ENCODE measurements at regions not wholly inside any gene's neighbourhood (a gene's known extent, or its start where the extent isn't known, plus 50 kb on each side); places are given as distances from the start of the nearest gene placed in this dataset.
A peak's percentile ranks its signal among the peaks of the same experiment; 100 is the strongest.
"Not testable (repeated sequence)": the region's sequence is repeated elsewhere in the genome, so short reads cannot be mapped to it uniquely, and the experiment has no call there.

GRCh38 chr1:120941066-120941465, 51.5 kb downstream of the PPIAL4A start:
- not testable (repeated sequence) for DNase-seq (ENCODE audit: low spot score)

DNA sequence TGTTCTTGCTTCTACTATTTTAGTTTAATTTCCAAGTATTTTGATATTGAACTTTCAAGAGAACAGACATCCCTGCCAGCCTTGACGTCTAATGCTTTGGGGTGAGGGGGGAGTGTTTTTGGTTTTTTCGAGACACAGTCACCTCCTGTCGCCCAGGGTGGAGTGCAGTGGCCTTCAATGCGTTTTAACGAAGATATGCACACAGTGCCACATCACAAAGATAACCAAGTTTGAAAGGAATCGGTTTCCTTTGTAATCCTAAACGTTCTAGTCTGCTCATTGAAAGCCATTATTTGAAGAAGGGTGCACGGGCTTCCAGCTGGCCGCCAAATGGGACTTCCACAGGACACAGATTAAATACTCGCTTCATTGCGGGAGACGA, 52.3 kb downstream of the PPIAL4A start:
- DNase-seq (ENCODE audit: low spot score): not testable (repeated sequence)

GRCh38 chr1:120942218-120942944, 52.8 kb downstream of the PPIAL4A start:
- DNase-seq (ENCODE audit: low spot score): peak; percentile 6

- DNase-seq (ENCODE audit: low spot score): not testable (repeated sequence)
Observed at GRCh38 chr1:120942945-120943319, 53.4 kb downstream of the PPIAL4A start.

DNA sequence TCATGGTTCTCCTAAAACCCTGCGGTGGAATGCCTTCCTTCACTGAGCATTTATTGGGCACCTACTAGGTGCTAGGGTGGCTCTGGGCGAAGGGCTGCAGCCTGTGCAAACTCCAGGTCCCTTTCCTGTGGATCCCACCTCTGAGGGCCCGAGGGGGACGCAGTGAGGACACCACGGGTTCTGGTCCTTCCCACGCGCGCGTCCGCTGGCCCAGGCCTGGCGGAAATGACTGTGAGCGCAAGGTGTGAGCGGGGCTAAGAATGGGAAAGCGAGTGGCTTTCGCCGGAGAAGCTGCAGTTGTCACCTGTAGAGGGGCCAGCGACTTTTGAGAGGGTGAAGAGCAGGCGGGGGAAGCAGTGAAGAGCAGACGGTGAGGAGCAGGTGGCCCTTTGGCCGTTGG, 55.1 kb downstream of the PPIAL4A start:
- not testable (repeated sequence) for DNase-seq (ENCODE audit: low spot score)

DNA sequence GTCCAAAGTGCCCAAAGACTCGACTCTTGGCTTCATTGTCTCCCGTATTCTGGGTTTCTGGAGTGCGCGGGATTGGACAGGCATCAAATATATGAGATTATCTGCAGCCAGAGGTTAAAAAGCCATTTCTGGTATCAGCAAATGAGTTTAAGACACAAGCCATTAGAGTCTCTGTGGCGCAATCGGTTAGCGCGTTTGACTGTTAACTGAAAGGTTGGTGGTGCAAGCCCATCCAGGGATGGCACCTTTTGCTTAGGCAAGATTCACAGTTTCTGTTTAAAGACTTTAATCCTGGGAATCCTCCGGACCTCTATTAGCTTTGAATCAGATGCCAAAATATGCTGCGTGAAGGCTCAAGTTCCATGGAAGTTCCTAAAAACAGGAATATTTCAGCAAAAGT, 55.6 kb downstream of the PPIAL4A start:
- DNase-seq (ENCODE audit: low spot score): not testable (repeated sequence)

GRCh38 chr1:120947114-120947513, 57.5 kb downstream of the PPIAL4A start:
- not testable (repeated sequence) for DNase-seq (ENCODE audit: low spot score)

- not testable (repeated sequence) for DNase-seq (ENCODE audit: low spot score)
Observed at GRCh38 chr1:120949724-120950123, 60.2 kb downstream of the PPIAL4A start.

DNA sequence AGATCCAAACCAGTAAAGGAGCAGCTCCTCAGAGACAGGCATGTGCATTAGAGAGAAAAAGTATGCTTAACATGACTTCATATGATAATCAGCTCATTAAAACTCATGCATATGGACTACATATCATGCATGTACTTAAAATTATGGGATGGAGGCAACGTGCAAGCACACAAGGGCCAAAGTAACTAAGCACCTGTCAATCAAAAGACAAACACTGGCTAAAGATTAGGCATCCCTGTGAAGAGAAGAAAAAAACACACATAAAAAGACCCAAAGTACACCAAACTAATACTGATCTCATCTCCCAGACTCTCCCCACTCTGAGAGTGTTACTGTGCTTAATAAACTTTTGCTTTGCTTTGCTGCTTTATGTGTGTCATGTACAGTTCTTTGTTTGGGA, 61.1 kb downstream of the PPIAL4A start:
- not testable (repeated sequence) for DNase-seq (ENCODE audit: low spot score)

DNA sequence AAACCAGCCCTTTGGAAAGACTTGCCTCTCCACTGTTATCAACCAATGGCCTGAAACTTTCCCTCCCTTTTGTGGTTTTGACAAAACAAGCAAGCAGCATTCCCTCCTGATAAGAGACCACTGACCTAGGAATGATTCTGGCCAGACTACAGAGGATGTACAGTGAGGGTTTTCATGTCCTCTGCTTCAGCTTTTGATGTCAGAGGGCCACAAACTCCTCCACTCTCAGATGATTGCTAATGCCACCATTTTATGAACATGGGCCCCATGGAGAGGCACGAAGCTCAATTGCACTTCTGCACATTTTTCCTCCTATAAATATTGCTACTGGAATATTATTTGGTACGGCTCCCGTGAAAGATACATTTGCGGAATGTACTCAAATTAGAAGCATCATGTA, 61.5 kb downstream of the PPIAL4A start:
- DNase-seq (ENCODE audit: low spot score): not testable (repeated sequence)

- not testable (repeated sequence) for DNase-seq (ENCODE audit: low spot score)
Observed at GRCh38 chr1:120952207-120952870, 62.8 kb downstream of the PPIAL4A start.

- not testable (repeated sequence) for DNase-seq (ENCODE audit: low spot score)
Observed at GRCh38 chr1:120952871-120953265, 63.3 kb downstream of the PPIAL4A start.

- no peak for DNase-seq (ENCODE audit: low spot score)
Observed at GRCh38 chr1:120954736-120955135, 65.2 kb downstream of the PPIAL4A start.

GRCh38 chr1:120955961-120956360, 66.4 kb downstream of the PPIAL4A start:
- DNase-seq (ENCODE audit: low spot score): not testable (repeated sequence)

DNA sequence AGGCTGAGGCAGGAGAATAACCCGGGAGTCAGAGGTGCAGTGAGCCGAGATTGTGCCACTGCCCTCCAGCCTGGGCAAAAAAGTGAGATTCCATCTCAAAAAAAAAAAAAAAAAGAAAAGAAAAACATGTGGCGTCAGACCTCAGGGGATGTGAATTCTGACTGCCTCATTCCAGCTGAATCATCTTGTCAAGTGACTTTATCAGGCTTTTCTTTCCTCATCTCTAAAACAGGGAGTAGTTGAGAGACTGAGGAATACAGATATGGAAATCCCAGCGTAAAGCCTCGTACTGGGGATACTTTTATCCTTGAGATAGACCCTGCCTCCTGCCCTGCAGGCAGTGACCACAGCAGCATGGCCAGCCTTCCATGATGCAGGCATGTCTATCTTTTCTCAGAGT, 76.4 kb downstream of the PPIAL4A start:
- not testable (repeated sequence) for DNase-seq (ENCODE audit: low spot score)

DNA sequence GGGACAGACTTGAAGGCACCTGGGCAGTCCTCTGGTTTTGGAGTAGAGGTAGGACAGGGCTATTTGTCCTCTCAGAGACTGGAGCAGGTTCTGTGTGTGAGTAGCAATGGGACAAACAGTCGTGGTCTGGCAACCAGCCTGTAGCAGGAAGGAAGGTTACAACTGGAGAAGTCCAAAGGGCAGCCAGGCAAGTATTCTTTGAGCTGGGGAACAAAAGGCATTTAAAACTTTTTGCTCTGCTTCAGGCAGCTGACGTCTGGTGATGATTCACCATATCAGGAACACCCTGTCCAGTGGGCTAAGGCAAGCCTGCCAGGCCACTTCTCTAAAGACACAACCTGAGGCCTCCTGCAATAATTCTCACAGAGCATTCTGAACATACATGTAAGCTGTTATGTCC, 83.3 kb downstream of the PPIAL4A start:
- DNase-seq (ENCODE audit: low spot score): not testable (repeated sequence)

DNA sequence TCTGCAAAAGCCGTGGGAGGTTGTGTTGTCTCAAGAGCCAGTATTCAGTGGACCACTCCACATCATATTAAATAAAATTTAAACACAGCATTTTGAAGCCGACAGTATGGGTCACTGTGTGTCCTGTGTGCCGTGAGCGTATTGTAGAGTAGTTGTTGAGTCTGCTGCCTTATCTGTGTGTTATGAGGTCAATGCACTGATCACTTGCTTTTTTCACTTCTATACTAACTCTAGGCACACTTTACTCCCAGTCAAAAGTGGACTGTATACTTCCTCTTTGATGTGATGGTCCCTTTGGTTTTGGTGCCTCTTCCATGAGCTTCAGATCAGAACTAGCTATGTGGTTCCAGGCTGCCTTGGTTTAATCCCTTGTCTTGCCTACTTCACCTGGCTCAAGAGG, 84.3 kb downstream of the PPIAL4A start:
- not testable (repeated sequence) for DNase-seq (ENCODE audit: low spot score)

DNA sequence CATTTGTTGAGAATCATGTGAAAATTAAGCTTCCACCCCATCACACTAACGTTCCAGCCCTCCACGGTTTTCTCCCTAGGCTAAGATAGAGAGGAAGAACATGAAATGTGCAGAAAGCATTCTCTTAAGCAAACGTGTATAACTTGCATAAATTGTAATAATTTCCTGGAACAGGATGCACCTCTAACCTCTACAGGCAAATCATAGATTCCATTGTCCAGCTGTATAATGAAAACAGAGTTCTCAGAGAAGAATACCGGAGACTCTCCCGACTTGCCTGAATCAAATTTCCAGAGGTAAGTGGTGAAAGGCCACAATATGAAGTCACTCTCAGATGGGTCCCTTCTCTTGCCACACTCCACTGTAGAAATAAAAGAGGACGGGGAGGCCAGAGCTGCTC, 87.7 kb downstream of the PPIAL4A start:
- not testable (repeated sequence) for DNase-seq (ENCODE audit: low spot score)

DNA sequence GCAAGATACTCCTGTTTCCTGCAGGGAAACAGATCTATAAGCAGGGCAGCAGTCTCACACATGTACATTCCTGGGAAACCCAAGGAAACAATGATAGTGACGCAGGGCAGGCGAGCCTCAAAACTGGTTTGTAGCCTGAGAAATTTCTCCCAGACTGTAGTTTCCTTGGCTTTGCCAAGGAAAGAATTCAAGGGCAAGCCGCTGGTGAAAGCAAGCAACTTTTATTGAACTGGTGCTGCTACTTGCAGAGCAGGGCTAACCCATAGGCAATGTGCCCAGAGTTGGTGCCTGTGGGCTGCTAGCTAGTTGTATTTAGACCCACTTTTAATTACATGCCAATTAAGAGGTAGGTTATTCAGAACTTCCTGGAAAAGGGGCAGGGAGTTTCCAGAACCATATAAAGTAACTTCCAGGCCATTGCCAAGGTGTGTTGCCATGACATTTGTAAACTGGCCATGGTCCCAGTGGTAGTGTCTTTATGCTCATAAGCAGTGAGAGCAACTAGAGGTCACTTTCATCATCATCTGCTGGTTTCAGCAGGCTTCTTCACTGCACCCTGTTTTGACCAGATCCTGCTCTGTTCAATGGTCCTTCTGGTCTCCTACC, 92.0 kb downstream of the PPIAL4A start:
- DNase-seq (ENCODE audit: low spot score): not testable (repeated sequence)

DNA sequence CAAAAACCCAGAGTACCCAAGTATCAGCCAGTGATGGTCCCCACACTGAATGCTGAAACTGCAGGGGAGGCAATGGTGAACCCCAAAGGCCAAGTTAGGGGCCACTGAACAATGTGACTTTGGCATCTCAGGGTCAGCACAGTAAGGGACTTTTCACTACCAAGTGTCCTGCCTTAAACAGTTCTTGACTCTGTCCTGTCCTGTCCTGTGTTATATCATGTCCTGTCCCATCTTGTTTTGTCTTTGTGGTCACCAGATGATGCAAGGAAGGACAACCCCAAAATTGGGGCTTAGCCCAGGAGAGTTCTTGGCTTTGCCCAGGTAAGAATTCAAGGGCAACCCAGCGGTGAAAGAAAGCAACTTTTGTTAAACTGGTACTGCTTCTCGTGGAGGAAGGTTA, 105.0 kb downstream of the PPIAL4A start:
- not testable (repeated sequence) for DNase-seq (ENCODE audit: low spot score)

GRCh38 chr1:120995025-120995424, 105.5 kb downstream of the PPIAL4A start:
- DNase-seq (ENCODE audit: low spot score): not testable (repeated sequence)

DNA sequence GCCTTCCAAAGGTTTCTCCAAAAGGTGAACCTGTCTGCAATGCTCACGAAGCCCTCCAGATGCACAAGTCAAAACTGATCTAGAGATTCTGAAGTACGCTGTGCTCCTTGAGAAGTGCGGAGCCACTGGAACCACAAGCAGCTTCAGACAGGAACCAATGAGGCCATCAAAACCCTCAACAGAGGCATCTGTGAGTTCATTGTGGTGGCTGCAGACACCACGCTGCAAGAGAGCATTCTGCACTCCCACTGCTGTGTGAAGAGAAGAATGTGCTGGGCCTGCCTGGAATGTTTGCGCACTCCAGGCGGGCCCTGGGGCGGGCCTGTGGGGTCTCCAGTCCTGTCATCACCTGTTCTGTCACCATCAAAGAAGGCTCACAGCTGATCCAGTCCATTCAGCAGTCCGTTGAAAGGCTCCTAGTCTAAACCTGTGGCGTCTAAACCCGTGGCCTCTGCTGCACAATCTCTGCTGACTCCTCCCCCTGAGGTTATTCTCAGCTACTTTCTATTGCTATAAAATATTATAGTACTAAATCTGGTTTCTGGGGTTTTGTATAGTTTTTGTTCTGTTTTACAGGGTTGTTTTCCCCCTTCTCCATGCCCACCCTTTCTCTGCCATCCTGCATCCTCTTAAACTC, 111.6 kb downstream of the PPIAL4A start:
- not testable (repeated sequence) for DNase-seq (ENCODE audit: low spot score)

GRCh38 chr1:121003230-121003629, 113.7 kb downstream of the PPIAL4A start:
- DNase-seq (ENCODE audit: low spot score): not testable (repeated sequence)

All from GM03348 (cell line).